ENCODE measurements at regions not wholly inside any gene's neighbourhood (a gene's known extent, or its start where the extent isn't known, plus 50 kb on each side); places are given as distances from the start of the nearest gene placed in this dataset.

DNA sequence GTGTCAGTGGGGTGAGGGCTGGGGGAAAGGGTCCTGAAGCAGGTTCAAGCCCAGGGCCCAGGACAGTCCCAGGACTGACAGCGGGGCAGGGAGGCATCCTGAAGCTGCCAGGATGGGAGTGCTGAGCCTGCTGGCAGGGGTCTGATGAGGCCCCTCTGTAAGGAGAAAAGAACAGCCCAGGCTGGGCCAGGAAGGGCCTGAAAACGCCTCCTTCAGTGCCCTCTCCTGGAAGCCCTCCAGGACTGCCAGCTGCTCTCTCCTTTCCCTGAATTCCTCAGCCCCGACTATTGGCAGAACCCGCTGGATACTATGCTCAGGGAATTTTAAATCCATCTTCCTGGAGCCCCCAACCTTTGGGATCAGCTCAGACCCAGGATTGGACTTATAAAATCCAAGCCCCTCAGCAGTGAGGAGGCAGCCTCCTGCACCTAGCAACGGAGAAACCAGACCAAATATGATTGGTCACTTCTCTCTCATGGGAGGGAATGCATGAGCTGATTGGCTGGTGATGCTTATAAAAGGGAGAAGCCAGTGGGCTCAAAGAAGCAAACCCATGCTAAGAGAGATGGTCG is 203.5 kb upstream of the LINGO1 start:
- TF ChIP-seq EZH2phosphoT487 (IDR thresholded peaks at IDR 0.05) = no peak
- no peak for TF ChIP-seq EZH2 (IDR thresholded peaks at IDR 0.05)

Measured in neural progenitor cell (in vitro differentiated cells).